ENCODE measurements at regions not wholly inside any gene's neighbourhood (a gene's known extent, or its start where the extent isn't known, plus 50 kb on each side); places are given as distances from the start of the nearest gene placed in this dataset.
"Not testable (repeated sequence)": the region's sequence is repeated elsewhere in the genome, so short reads cannot be mapped to it uniquely, and the experiment has no call there.

DNA sequence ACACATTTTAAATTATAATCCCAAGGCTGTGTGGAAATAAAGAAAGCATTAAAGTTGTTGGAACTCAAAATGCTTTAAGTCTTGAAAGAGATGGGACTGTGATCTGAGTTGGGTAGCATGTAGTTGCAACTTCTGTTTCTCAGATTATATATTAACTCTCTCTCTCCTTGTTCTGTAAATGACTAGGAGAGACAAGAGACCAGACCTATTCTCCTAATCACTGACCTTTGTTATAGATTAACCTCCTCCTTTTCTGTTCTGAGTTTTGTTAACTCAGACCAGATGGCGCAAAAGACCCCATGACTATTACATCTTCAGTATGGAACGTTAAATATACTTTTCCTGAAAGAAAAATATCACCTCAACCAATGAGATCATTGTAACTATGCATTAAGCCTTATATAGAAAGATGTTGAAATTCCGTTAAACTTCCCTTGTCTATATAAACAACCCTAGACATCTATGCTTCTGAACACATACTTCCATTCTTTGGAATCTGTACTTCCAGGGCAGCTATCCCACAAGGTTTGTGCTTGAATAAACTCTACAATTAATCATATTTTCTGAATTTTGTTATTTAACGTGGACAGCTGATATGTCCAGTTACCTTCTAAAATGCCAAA lies 143.5 kb upstream of the TRIM24 start:
- DNase-seq (ENCODE audit: low read depth, low spot score) = no peak

DNA sequence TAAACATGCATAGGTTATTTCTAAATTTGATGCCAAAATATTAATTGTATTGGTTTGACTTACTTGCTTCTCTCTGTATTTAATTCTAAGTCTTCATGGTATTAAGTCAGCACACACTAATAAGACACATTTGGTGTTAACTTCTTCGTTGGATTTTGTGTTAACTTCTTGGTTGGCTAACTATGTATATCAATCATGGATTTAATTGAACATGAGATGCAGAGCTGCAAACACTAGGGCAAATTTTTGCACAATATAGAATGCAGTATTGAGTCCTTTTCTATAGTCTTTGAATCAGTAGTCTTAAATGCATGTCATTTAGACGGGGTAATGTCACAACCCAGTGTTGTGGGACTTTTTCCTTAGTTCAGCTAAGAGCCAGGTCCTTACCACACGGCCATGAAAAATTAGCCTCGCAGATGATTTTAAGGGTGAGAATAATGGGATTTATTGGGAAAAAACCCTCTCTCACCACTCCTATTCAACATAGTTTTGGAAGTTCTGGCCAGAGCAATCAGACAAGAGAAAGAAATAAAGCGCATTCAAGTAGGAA lies 142.9 kb upstream of the TRIM24 start:
- no peak for DNase-seq (ENCODE audit: low read depth, low spot score)

DNA sequence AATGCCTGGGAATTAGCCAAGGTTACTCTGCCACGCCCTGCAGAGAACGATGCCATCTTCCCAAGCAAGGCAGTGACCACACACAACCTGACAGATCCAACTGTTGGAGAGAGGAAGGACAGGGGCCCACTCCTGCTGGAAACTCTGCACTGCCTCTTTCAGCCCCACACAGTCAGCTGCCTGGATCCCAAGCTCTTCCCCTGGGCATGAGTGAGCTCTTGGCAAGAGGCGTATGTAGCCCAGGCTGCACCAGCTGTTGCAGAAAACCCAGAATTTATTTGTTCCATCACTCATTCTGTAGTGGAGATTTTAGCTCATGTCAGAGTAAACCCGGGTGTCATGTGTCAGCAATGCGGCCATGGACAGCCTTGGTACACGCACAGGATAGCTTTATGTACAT lies 135.1 kb upstream of the TRIM24 start:
- no peak for DNase-seq (ENCODE audit: low read depth, low spot score)

DNA sequence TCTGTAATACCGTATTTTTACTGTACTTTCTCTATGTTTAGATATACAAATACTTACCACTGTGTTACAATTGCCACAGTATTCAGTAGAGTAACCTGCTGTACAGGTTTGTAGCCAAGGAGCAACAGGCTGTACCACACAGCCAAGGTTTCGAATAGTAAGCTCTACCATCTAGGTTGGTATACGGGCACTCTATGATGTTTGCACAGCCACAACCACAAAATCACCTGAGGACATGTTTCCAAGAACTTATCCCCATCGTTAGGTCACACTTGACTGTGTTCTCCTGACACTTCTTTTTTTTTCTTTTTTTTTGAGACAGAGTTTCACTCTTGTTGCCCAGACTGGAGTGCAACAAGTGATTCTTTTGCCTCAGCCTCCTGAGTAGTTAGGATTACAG lies 134.6 kb upstream of the TRIM24 start:
- DNase-seq (ENCODE audit: low read depth, low spot score) = no peak

DNA sequence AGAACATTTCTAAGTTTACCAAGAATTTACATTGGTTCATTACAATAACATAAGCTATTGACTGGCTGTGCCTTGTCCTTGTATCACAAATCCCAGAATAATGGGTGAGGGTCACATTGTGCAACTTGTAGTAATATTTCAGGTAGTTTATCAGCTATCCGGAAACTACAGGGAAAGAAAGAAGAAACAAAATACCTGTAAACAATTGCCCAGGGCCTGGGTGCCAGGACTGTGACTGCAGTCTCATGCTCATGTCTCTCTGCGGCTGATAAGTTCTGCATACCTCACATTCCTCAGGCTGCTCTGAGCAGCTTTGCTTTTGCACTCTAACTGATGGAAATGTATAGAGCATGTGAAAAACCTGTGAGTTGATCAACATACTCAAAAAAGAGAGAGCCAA lies 131.8 kb upstream of the TRIM24 start:
- DNase-seq (ENCODE audit: low read depth, low spot score) = no peak

DNA sequence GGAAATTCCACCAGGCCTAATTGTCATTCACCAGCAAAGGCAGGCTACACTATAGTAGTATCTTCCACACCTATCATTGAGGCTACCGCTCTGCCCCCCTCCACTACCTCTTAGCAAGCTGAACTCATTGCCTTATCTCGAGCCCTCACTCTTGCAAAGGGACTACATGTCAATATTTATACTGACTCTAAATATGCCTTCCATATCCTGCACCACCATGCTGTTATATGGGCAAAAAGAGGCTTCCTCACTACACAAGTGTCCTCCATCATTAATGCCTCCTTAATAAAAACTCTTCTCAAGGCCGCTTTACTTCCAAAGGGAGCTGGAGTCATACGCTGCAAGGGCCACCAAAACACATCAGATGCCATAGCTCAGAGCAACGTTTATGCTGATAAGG lies 127.2 kb upstream of the TRIM24 start:
- not testable (repeated sequence) for DNase-seq (ENCODE audit: low read depth, low spot score)

DNA sequence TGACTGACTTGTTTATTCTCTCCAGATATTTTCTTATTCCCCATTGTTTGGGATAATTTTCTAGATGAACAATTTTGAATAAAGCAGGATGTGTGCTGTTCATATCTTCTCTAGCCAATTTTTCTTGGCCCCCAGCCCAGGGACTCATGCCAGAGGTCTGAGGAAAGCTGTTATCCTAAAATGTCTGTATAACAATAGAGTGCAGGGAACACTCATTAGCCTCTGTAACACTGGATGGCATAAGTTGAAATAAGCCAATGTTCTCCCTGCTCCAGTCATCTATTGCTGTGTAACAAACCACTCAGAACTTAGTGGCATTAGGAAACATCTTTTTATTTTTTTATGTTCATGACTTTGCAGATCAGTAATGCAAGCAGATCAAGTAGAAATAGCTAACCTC lies 121.7 kb upstream of the TRIM24 start:
- DNase-seq (ENCODE audit: low read depth, low spot score) = peak; percentile 61

DNA sequence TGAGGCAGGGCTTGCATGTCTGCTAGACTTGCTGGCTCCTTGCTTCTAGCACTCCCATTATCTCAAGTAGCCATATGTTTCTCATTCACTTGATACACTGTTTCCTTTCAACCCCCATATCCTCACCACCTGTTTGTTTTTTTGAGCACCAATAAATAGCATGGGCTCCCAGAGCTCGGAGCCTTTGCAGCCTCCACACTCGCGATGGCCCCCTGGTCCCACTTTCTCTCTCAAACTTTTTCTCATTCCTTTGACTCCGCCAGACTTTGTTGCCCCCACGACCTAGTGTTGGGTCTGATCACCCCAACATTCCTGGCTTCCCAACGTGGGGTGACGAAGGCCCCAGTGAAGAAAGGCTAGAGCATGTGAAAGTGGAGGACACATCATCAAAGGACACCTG lies 120.8 kb upstream of the TRIM24 start:
- DNase-seq (ENCODE audit: low read depth, low spot score) = not testable (repeated sequence)

DNA sequence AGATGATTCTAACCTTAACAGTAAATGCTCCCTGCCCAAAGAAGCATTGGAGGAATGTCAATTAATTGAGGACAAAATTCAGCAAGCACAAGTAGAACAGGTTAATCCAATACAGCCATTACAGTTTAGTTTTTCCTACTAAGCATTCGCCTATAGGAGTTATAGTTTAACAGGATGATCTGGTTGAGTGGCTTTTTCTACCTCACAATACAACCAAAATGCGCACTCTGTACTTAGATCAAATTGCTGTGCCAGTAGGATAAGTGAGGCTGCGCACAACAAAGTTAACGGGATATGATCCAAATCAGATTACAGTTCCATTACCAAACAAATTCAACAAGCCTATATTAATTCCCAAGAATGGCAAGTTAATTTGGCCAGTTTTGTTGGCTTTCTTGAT lies 117.1 kb upstream of the TRIM24 start:
- no peak for DNase-seq (ENCODE audit: low read depth, low spot score)

DNA sequence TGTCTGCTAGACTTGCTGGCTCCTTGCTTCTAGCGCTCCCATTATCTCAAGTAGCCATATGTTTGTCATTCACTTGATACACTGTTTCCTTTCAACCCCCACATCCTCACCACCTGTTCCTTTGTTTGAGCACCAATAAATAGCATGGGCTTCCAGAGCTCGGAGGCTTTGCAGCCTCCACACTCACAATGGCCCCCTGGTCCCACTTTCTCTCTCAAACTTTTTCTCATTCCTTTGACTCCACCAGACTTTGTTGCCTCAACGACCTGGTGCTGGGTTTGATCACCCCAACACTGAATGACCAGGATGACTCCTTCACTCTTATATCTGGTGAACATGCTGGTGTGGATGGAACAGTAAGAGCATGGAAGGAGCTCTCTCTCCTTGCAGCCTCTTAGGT lies 114.5 kb upstream of the TRIM24 start:
- no peak for DNase-seq (ENCODE audit: low read depth, low spot score)

DNA sequence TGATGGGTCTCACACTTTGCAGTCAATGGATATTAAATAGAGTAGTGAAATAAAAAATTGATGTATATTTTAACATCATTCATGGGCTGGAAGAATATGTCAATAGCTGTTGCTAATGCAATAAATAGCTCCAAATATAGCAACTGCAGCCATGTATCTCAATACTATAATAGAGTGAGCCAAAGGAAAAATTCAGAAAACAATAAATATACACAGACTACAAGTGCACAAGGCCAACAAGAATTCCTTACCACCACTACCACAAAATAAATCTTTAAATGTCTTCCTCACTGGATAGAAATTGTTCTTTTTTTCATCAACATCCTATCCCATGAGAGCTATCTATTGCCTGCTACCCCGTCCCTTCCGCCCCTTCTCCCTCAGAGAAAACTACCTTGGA lies 113.1 kb upstream of the TRIM24 start:
- DNase-seq (ENCODE audit: low read depth, low spot score) = no peak

DNA sequence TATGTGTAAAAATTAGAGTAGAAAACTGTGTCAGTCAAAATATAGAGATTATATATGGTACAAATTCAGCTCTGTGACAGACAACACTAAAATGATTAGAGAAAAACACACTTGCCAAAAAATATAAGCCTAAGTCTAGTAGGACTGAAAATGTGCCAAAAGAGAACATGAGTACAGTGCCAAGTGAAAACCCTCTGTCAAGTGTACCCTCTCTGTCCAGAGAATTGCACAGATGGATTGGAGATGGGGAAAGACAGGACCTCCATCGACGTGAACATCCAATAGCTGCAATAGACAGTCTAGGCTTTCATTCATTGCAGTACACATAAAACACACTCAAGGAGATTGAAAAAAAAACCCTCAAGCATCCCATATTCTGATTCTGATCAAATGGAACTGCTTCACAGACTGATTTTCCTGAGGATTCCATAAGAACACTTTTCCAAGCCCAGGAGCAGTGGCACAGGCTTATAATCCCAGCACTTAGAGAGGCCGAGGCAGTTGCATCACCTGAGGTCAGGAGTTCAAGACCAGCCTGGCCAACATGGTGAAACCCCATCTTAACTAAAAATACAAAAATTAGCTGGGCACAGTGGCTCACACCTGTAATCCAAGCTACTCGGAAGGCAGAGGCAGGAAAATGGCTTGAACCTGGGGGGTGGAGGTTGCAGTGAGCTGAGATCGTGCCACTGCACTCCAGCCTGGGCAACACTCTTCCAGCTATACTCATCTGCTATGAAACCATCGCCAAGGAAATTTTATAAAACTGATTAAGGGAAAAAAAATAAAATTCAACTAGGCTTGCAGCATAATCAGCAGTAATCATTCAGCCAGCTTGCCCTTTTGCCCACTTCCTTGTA lies 110.0 kb upstream of the TRIM24 start:
- DNase-seq (ENCODE audit: low read depth, low spot score) = no peak

DNA sequence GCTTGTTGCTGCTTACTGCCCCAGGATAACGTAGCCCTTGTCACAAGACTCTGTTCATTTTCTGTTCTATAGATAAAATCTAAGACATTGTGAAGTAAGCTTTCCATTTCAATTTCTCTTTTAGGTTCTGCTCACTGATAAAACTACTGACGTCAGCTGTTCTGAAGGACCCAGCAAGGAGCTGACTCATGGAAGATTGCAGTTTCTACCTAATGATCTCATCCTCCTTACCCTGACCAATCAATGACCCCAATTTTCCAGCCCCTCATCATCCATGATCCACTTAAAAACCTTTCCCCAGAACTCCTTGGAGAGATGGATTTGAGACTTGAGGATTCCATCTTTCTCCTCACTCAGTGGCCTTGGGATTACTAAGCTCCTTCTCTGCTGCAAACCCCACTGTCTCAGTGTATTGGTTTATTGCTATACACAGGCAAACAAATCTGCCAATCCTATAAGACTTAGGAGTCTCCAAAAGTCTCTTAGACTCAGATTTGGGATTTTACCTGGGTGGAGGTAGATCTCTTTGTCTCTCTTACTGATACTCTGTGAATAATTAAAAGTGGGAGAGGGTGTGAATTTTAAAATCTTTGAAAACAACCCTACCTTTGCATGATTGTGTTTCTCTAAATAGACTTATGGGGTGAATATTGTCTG lies 109.2 kb upstream of the TRIM24 start:
- no peak for DNase-seq (ENCODE audit: low read depth, low spot score)

DNA sequence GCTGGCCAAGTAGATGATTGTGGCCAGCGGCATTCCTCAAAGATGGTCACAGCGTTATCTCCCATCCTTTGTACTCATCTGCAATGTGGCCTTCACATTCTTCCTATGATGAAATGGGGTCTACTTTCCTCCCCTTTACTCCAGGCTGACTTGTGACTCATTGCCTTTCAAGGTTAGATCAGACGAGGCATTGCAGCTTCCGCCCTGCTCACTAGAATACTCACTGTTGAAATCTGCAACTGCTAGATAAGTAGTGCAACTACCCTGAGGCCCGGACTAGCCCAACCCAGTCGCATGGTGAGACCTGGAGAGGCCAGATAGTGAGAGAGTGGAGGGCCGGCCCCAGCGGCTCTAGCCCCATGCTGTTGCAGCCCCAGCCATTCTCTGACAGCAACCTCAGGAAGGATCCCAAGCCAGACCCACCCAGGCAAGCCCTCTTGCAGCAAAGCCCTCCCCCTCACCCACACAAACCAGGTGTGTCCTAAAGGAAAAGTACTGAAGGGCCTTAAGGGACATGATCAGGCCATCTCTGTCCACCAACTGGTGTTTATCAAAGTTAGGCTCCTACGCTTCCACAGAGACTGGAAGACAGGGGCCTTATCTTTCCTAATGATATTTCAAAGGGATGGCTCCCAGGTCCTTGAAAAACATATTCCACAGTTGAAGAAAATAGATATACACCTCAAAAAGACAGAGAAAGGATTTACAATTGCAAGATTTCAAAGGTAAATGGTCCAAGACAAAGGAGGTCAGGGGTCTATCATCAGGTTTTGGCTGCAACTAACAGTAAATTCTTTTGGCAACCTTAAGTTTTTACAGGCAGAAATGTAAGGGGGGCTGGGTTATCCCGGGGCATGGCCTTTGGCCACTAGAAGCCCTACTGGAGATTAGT lies 107.2 kb upstream of the TRIM24 start:
- no peak for DNase-seq (ENCODE audit: low read depth, low spot score)

DNA sequence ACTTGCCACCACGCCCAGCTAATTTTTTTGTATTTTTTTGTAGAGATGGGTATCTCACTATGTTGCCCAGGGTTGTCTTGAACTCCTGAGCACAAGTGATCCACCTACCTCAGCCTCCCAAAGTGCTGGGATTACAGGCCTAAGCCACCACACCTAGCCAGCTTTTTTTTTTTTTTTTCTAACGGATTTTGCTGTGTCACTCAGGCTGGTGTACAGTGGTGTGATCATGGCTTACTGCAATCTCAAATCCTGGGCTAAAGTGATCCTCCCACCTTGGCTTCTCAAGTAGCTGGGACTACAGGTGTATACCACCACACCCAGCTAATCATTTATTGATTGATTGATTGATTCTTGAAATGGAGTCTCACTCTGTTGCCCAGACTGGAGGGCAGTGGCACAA lies 106.0 kb upstream of the TRIM24 start:
- no peak for DNase-seq (ENCODE audit: low read depth, low spot score)

DNA sequence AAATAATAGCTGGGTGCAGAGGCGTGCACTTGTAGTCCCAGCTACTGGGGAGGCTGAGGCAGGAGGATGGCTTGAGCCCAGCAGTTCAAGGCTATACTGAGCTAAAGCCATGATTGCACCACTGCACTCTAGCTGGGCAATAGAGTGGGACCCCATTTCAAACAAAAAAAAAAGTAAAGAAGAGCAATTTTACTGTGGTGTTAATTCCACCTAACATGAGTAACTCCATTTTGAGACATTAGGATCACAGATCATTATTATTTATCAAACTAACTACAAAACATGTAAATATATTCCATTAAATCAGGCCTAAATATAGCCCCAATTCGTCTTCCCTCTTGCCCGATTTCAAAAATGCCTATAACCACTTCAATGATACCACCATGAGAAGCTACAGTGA lies 104.8 kb upstream of the TRIM24 start:
- no peak for DNase-seq (ENCODE audit: low read depth, low spot score)

DNA sequence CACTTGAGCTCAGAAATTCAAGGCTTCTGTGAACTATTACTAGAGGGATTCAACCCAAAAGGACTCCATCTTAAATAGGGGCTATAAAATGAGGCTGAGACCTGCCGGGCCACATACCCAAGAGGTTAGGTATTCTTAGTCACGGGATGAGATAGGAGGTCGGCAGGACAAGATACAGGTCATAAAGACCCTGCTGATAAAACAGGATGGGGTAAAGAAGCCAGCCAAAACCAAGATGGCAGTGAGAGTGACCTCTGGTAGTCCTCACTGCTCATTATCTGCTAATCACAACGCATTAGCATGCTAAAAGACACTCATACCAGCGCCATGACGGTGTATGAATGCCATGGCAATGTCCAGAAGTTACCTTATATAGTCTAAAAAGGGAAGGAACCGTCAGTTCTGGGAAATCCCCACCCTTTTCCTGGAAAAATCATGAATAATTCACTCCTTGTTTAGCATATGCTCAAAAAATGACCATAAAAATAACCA lies 101.2 kb upstream of the TRIM24 start:
- no peak for DNase-seq (ENCODE audit: low read depth, low spot score)

DNA sequence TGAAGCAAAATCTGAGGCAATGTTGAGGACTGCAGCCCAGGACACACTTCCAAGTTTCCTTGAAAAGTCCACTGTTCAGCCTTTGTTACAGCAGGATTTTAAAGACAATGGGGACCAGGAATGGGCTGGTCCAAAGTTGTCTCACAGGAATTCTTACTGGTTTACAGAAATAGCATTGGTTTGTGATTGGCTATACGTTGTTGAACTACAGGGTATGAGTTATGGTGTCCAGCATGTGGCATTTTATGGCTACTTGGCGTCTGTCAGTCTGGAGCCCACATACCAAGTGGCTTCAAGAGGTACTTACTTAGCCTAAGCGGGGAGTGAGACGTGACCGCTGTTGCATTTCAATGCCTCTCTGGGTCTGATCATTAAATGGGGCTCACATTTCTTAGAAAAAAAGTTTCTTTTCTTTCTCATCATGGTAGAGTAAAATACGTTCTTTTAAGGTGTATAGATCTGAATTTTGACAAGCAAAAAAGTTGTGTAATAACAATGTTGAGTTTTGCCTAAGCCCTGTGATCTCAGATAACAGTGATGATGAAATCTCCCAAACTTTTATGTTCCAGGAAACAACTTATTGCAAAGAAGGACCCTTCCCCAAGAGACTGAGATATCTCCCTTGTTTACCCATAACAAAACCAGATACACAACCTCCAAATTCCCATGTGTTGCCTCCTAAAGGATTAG lies 100.0 kb upstream of the TRIM24 start:
- DNase-seq (ENCODE audit: low read depth, low spot score) = no peak

DNA sequence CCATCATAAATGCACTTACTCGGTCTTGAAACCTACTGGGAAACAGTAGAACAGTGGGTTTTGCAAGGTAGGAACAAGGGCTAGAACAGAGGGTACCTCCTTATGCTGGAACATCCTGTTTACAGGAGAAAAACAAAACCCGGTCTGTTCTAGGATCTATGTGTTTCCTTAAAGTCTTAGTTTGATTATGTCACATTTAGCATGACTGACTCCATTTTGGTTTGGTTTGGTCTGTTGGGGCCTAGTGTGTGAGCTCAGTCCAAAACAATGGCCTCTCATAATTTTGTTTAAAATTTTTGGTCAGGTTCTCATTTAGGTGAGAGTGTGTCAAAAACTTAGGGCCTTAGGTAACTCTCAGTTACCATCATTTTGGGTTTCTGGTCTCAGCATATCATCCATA lies 96.3 kb upstream of the TRIM24 start:
- no peak for DNase-seq (ENCODE audit: low read depth, low spot score)

DNA sequence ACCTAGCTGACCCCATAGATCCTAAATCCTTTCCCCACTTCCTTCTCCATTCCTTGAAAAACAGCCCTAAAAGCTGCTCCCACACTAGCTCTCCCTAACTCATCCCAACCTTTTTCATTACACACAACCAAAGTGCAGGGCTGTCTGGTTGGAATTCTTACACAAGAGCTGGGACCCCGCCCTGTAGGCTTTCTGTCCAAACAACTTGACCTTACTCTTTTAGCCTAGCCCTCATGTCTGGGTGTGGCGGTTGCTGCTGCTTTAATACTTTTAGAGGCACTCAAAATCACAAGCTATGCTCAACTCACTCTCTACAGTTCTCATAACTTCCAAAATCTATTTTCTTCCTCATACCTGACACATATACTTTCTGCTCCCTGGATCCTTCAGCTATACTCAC lies 93.9 kb upstream of the TRIM24 start:
- not testable (repeated sequence) for DNase-seq (ENCODE audit: low read depth, low spot score)

DNA sequence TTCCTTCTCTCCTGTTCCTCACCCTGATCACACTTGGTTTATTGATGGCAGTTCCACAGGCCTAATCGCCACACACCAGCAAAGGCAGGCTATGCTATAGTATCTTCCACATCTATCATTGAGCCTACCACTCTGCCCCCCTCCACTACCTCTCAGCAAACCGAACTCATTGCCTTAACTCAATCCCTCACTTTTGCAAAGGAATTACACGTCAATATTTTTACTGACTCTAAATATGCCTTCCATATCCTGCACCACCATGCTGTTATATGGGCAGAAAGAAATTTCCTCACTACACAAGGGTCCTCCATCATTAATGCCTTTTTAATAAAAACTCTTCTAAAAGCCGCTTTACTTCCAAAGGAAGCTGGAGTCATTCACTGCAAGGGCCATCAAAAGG lies 93.4 kb upstream of the TRIM24 start:
- not testable (repeated sequence) for DNase-seq (ENCODE audit: low read depth, low spot score)

All from pulmonary artery endothelial cell (primary cell).